ENCODE measurements at regions not wholly inside any gene's neighbourhood (a gene's known extent, or its start where the extent isn't known, plus 50 kb on each side); places are given as distances from the start of the nearest gene placed in this dataset.
A peak's percentile ranks its signal among the peaks of the same experiment; 100 is the strongest.

- TF ChIP-seq MYPOP (CRISPR knock-in tag; IDR thresholded peaks at IDR 0.05): peak; percentile 94; the same call in 1 of the 2 replicates
- no peak for TF ChIP-seq ZNF318 (CRISPR knock-in tag; IDR thresholded peaks at IDR 0.05)
- TF ChIP-seq MIXL1 (CRISPR knock-in tag; IDR thresholded peaks at IDR 0.05): peak; percentile 69; the same call in 1 of the 2 replicates
- TF ChIP-seq CBX5 (CRISPR knock-in tag; IDR thresholded peaks at IDR 0.05; ENCODE audit: borderline replicate concordance): peak; percentile 80; the same call in 1 of the 2 replicates
- TF ChIP-seq KAT7 (CRISPR knock-in tag; IDR thresholded peaks at IDR 0.05; ENCODE audit: borderline replicate concordance): peak; percentile 25; the same call in 1 of the 2 replicates
- peak; percentile 74 for TF ChIP-seq THAP11 (CRISPR knock-in tag; IDR thresholded peaks at IDR 0.05)
- TF ChIP-seq PATZ1 (CRISPR knock-in tag; IDR thresholded peaks at IDR 0.05): 0 out of 2 replicates have a peak, but pooled peaks have one; percentile 48
- no peak for TF ChIP-seq IRF1 (CRISPR knock-in tag; IDR thresholded peaks at IDR 0.05; ENCODE audit: low read depth)
- TF ChIP-seq ZNF503 (CRISPR knock-in tag; IDR thresholded peaks at IDR 0.05): peak; percentile 63; the same call in 1 of the 2 replicates
- TF ChIP-seq ZNF563 (CRISPR knock-in tag; IDR thresholded peaks at IDR 0.05): 0 out of 2 replicates have a peak, but pooled peaks have one; percentile 20
- TF ChIP-seq PHF8 (CRISPR knock-in tag; IDR thresholded peaks at IDR 0.05): peak; percentile 56
Measured at GRCh38 chr6:27545271-27546046, 72.6 kb upstream of the ZNF184 start (continued).

All from HepG2 (cell line).